ENCODE measurements at regions not wholly inside any gene's neighbourhood (a gene's known extent, or its start where the extent isn't known, plus 50 kb on each side); places are given as distances from the start of the nearest gene placed in this dataset.

- DNase-seq (ENCODE audit: low read depth in 1 of 2, low spot score in 1 of 2): no peak
- TF ChIP-seq, protein P1, sequence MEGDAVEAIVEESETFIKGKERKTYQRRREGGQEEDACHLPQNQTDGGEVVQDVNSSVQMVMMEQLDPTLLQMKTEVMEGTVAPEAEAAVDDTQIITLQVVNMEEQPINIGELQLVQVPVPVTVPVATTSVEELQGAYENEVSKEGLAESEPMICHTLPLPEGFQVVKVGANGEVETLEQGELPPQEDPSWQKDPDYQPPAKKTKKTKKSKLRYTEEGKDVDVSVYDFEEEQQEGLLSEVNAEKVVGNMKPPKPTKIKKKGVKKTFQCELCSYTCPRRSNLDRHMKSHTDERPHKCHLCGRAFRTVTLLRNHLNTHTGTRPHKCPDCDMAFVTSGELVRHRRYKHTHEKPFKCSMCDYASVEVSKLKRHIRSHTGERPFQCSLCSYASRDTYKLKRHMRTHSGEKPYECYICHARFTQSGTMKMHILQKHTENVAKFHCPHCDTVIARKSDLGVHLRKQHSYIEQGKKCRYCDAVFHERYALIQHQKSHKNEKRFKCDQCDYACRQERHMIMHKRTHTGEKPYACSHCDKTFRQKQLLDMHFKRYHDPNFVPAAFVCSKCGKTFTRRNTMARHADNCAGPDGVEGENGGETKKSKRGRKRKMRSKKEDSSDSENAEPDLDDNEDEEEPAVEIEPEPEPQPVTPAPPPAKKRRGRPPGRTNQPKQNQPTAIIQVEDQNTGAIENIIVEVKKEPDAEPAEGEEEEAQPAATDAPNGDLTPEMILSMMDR (IDR thresholded peaks at IDR 0.05; ENCODE audit: insufficient read depth, low read length): no peak
- TF ChIP-seq GABPA (IDR thresholded peaks at IDR 0.05; ENCODE audit: low read depth) (no peak), REST (IDR thresholded peaks at IDR 0.05; ENCODE audit: insufficient replicate concordance, low read depth) (no peak), SPI1 (IDR thresholded peaks at IDR 0.05; ENCODE audit: borderline replicate concordance, low read depth) (no peak), POLR2AphosphoS5 (IDR thresholded peaks at IDR 0.05; ENCODE audit: low read depth) (no peak)
- no peaks in the 10 kb centered on the region for H3K27me3 ChIP-seq (ENCODE audit: insufficient read depth, poor library complexity, severe bottlenecking)
- H3K4me3 ChIP-seq (replicated peaks; ENCODE audit: insufficient read depth, low read length): no peak overlapping the region
- H3K27ac ChIP-seq (replicated peaks): no peak overlapping the region
Observed at GRCh38 chrX:14427614-14428013, 101.7 kb upstream of the GLRA2 start.

- no peak for DNase-seq (ENCODE audit: low read depth in 1 of 2, low spot score in 1 of 2)
- no peak overlapping the region for H3K4me3 ChIP-seq (replicated peaks; ENCODE audit: insufficient read depth, low read length)
- no peak overlapping the region for H3K27ac ChIP-seq (replicated peaks)
- TF ChIP-seq REST (IDR thresholded peaks at IDR 0.05; ENCODE audit: insufficient replicate concordance, low read depth) (no peak), SPI1 (IDR thresholded peaks at IDR 0.05; ENCODE audit: borderline replicate concordance, low read depth) (no peak), POLR2AphosphoS5 (IDR thresholded peaks at IDR 0.05; ENCODE audit: low read depth) (no peak), GABPA (IDR thresholded peaks at IDR 0.05; ENCODE audit: low read depth) (no peak)
- TF ChIP-seq, protein P1 (IDR thresholded peaks at IDR 0.05; ENCODE audit: insufficient read depth, low read length): no peak
- no peaks in the 10 kb centered on the region for H3K27me3 ChIP-seq (ENCODE audit: insufficient read depth, poor library complexity, severe bottlenecking)
Observed at GRCh38 chrX:14420841-14421240, 108.5 kb upstream of the GLRA2 start.

DNA sequence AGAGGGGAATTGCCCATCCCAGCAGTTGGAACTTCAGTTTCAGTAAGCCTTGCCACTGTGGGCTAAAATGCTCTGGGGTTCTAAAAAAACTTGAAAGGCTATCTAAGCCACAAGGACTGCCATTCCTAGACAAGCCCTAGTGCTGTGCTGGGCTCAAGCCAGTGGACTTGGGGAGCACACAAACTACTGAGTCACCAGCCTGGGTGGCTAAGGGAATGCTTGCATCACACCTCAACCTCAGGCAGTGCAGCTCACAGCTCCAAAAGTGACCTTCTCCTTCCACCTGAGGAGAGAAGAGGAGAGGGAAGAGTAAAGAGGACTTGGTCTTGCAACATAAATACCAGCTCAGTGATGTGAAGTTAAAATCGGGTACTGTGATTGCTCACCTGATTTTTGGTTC, 116.7 kb upstream of the GLRA2 start:
- no peak for DNase-seq (ENCODE audit: low read depth in 1 of 2, low spot score in 1 of 2)
- no peak overlapping the region for H3K4me3 ChIP-seq (replicated peaks; ENCODE audit: insufficient read depth, low read length)
- H3K27me3 ChIP-seq (ENCODE audit: insufficient read depth, poor library complexity, severe bottlenecking): no peaks in the 10 kb centered on the region
- TF ChIP-seq GABPA (IDR thresholded peaks at IDR 0.05; ENCODE audit: low read depth) (no peak), SPI1 (IDR thresholded peaks at IDR 0.05; ENCODE audit: borderline replicate concordance, low read depth) (no peak), REST (IDR thresholded peaks at IDR 0.05; ENCODE audit: insufficient replicate concordance, low read depth) (no peak), POLR2AphosphoS5 (IDR thresholded peaks at IDR 0.05; ENCODE audit: low read depth) (no peak)
- TF ChIP-seq, protein P1 (IDR thresholded peaks at IDR 0.05; ENCODE audit: insufficient read depth, low read length): no peak
- H3K27ac ChIP-seq (replicated peaks): no peak overlapping the region
